HG03159 (cell line): ENCODE measurements at regions not wholly inside any gene's neighbourhood (a gene's known extent, or its start where the extent isn't known, plus 50 kb on each side); places are given as distances from the start of the nearest gene placed in this dataset.
"Not testable (repeated sequence)": the region's sequence is repeated elsewhere in the genome, so short reads cannot be mapped to it uniquely, and the experiment has no call there.

ENCODE experiments used
- ATAC-seq: cut with Tn5 transposase; IDR thresholded peaks from one replicate; pipeline ENCODE4 v1.9.1; 2021; ENCODE audit warnings: mild to moderate bottlenecking, moderate library complexity; ENCODE audit not compliant: unreplicated experiment

DNA sequence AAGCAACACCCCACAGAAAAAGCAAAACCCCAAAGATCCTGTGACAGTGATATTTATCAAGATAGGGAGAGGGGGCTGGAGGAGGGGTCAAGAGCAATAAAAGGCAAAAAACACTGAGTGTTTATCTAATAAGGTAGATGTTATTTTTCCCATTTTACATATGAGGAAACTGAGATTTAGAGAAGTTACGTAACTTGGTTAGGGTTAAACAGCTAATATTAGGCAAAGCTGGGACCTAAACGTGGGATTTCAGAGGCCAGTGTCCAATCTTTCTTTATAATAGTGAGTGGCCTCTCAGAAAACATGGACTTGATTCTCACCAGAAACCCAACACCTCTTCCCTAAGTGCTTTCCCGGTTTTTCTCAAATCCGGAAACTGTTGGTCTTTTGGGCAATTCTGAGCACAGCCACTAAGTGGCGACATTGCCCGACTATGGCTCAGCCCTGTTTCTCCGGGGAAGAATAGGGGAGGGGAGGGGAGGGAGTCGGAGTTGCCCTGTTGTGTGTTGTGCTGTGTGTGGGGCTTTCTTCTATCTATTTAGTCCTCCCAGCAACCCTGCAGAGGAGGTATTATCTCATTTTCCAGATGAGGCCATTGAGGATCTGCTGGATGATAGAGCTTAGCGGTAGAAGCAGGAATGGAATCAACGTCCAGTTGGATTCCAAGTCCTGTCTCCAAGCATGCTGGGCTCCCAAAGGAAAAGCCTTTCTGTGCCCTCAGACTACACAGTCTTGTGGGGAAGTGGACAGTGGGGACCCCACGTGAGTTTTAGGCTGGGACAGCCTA, 58.7 kb upstream of the ETV3 start:
- ATAC-seq: not testable (repeated sequence)

DNA sequence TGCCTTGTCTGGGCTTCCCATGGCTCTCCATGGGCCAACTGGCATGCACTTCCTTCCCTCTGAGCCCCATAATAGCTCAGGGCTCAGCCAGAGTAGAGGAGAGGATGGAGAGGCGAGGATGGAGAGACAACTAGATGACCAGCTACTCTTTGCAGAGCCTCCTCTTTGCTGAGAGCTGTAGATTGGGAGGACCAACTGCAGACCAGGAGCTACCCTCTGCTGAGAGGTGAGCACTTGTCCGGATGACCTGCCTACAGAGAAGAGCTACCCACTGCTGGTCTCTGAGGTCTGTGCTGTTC, 58.0 kb upstream of the ETV3 start:
- no peak for ATAC-seq

DNA sequence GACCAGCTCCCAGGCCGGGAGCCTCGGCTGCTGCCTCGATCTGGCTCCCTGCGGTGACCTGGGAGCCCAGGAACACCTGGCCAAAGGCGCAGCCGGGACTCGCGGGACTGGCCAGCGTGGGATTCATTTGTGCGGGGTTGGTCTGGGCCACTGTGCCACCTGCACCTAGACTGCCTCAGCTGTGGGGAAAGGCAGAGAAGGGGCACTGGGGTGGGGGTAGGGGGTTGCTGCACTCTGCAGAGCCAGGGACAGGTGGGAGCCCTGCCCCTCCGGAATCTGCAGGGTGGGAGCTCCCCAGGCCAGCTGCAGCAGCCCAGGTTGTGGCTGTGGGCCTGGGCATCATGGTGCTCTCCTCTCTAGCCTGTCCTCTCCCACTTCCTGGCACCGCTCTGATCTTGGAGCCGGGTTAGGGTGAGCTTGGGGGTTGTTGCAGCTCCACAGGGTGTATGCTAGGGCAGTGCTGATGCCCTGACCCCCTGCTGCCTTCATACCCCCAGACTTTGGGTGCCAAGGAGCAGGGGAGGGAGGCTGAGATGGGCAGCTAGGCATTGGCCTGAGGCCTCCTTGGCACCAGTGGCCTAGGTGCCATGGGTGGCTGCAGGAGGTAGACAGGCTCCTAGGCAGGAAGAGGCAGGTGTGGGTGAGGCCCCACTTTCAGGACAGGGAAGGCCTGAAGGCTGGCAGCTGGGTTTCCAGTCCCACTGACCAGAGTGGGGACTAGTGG, 57.5 kb upstream of the ETV3 start:
- no peak for ATAC-seq

- no peak for ATAC-seq
These were observed 56.7 kb upstream of the ETV3 start for GRCh38 chr1:157194731-157195520.

- ATAC-seq: no peak
These were observed 55.7 kb upstream of the ETV3 start for GRCh38 chr1:157193702-157194391.

GRCh38 chr1:157193219-157193618, 55.0 kb upstream of the ETV3 start:
- ATAC-seq: no peak

- ATAC-seq: no peak
These were observed 52.1 kb upstream of the ETV3 start for GRCh38 chr1:157189986-157190982.

- no peak for ATAC-seq
These were observed 50.9 kb upstream of the ETV3 start for GRCh38 chr1:157189096-157189495.
